DMS53 (cell line): ENCODE measurements at regions not wholly inside any gene's neighbourhood (a gene's known extent, or its start where the extent isn't known, plus 50 kb on each side); places are given as distances from the start of the nearest gene placed in this dataset.

Source experiments
- DNase-seq: peaks from one replicate; lab custom pipeline; 2025; lab: John Stamatoyannopoulos, UW

GRCh38 chr22:48346911-48347310, 1480.8 kb downstream of the BRD1 start:
- no peak for DNase-seq

GRCh38 chr22:48346311-48346710, 1481.4 kb downstream of the BRD1 start:
- DNase-seq, result no peak

- no peak for DNase-seq
These were observed 1482.0 kb downstream of the BRD1 start for GRCh38 chr22:48345631-48346030.

- no peak for DNase-seq
These were observed 1484.2 kb downstream of the BRD1 start for GRCh38 chr22:48343461-48343860.

- no peak for DNase-seq
These were observed 1484.9 kb downstream of the BRD1 start for GRCh38 chr22:48342732-48343131.

- DNase-seq, result no peak
These were observed 1485.7 kb downstream of the BRD1 start for GRCh38 chr22:48342016-48342415.

- no peak for DNase-seq
These were observed 1486.7 kb downstream of the BRD1 start for GRCh38 chr22:48340727-48341709.

GRCh38 chr22:48340191-48340590, 1487.5 kb downstream of the BRD1 start:
- DNase-seq, result no peak

GRCh38 chr22:48338793-48339705, 1488.6 kb downstream of the BRD1 start:
- DNase-seq, result no peak

- no peak for DNase-seq
These were observed 1489.5 kb downstream of the BRD1 start for GRCh38 chr22:48337957-48338792.

GRCh38 chr22:48336339-48337060, 1491.2 kb downstream of the BRD1 start:
- no peak for DNase-seq

GRCh38 chr22:48335442-48336139, 1492.1 kb downstream of the BRD1 start:
- DNase-seq, result no peak

GRCh38 chr22:48334971-48335370, 1492.7 kb downstream of the BRD1 start:
- DNase-seq, result no peak

- DNase-seq, result no peak
These were observed 1493.6 kb downstream of the BRD1 start for GRCh38 chr22:48333816-48334735.

GRCh38 chr22:48333323-48333763, 1494.3 kb downstream of the BRD1 start:
- DNase-seq, result no peak

GRCh38 chr22:48332438-48333322, 1495.0 kb downstream of the BRD1 start:
- DNase-seq, result no peak

- DNase-seq, result no peak
These were observed 1495.9 kb downstream of the BRD1 start for GRCh38 chr22:48331691-48332220.

- no peak for DNase-seq
These were observed 1496.4 kb downstream of the BRD1 start for GRCh38 chr22:48331266-48331665.
